VCaP (cell line): ENCODE measurements at regions not wholly inside any gene's neighbourhood (a gene's known extent, or its start where the extent isn't known, plus 50 kb on each side); places are given as distances from the start of the nearest gene placed in this dataset.
A peak's percentile ranks its signal among the peaks of the same experiment; 100 is the strongest.

ENCODE experiments used
- H3K27ac ChIP-seq: fragments of 450-650 bp; 2 replicates; pipeline ENCODE4 v1.5.1; 2017
- CTCF ChIP-seq: fragments of 450-650 bp; conservative IDR thresholded peaks from 2 replicates; pipeline ENCODE4 v1.5.1; 2017; ENCODE audit warnings: mild to moderate bottlenecking, moderate library complexity

- TF ChIP-seq CTCF = no peak
- no peak overlapping the region for H3K27ac ChIP-seq
Measured at GRCh38 chr20:11092151-11092550, 418.4 kb upstream of the JAG1 start.

GRCh38 chr20:11094196-11094595 lies 420.4 kb upstream of the JAG1 start:
- no peak for TF ChIP-seq CTCF
- no peak overlapping the region for H3K27ac ChIP-seq

- H3K27ac ChIP-seq = no peak overlapping the region
- TF ChIP-seq CTCF = no peak
Measured at GRCh38 chr20:11094711-11095110, 420.9 kb upstream of the JAG1 start.

- TF ChIP-seq CTCF = peak; percentile 69
- H3K27ac ChIP-seq = no peak overlapping the region
Measured at GRCh38 chr20:11098888-11099287, 425.1 kb upstream of the JAG1 start.

GRCh38 chr20:11101243-11101642 lies 427.4 kb upstream of the JAG1 start:
- TF ChIP-seq CTCF = no peak
- H3K27ac ChIP-seq = no peak overlapping the region

- no peak for TF ChIP-seq CTCF
- H3K27ac ChIP-seq = no peak overlapping the region
Measured at GRCh38 chr20:11101696-11102095, 427.9 kb upstream of the JAG1 start.

GRCh38 chr20:11103866-11104265 lies 430.1 kb upstream of the JAG1 start:
- TF ChIP-seq CTCF = no peak

More at GRCh38 chr20:11103866-11104265, 430.1 kb upstream of the JAG1 start:
- no peak overlapping the region for H3K27ac ChIP-seq
